GM19043 (cell line): ENCODE measurements at regions not wholly inside any gene's neighbourhood (a gene's known extent, or its start where the extent isn't known, plus 50 kb on each side); places are given as distances from the start of the nearest gene placed in this dataset.

Source experiments
- ATAC-seq: cut with Tn5 transposase; IDR thresholded peaks from one replicate; pipeline ENCODE4 v1.9.1; 2021; ENCODE audit warnings: low read depth; ENCODE audit not compliant: unreplicated experiment

- no peak for ATAC-seq
Observed at GRCh38 chr4:144300616-144301015, 160.1 kb upstream of the GYPA start.

- ATAC-seq = no peak
Observed at GRCh38 chr4:144302704-144303536, 162.4 kb upstream of the GYPA start.

GRCh38 chr4:144304025-144304424 is 163.5 kb upstream of the GYPA start:
- ATAC-seq = no peak

- no peak for ATAC-seq
Observed at GRCh38 chr4:144310535-144310934, 170.0 kb upstream of the GYPA start.

GRCh38 chr4:144313370-144313769 is 172.9 kb upstream of the GYPA start:
- ATAC-seq = no peak

GRCh38 chr4:144316869-144317268 is 176.4 kb upstream of the GYPA start:
- ATAC-seq = peak; percentile 52

- no peak for ATAC-seq
Observed at GRCh38 chr4:144318797-144319196, 178.3 kb upstream of the GYPA start.

GRCh38 chr4:144336633-144337032 is 196.1 kb upstream of the GYPA start:
- no peak for ATAC-seq

- no peak for ATAC-seq
Observed at GRCh38 chr4:144338148-144338547, 197.6 kb upstream of the GYPA start.

- ATAC-seq = no peak
Observed at GRCh38 chr4:144338834-144339233, 198.3 kb upstream of the GYPA start.

- ATAC-seq = no peak
Observed at GRCh38 chr4:144340931-144341330, 200.4 kb upstream of the GYPA start.

- no peak for ATAC-seq
Observed at GRCh38 chr4:144342949-144343760, 202.6 kb upstream of the GYPA start.

GRCh38 chr4:144347121-144347520 is 206.6 kb upstream of the GYPA start:
- ATAC-seq = no peak

- ATAC-seq = no peak
Observed at GRCh38 chr4:144350706-144351105, 210.2 kb upstream of the GYPA start.

GRCh38 chr4:144351306-144351705 is 210.8 kb upstream of the GYPA start:
- ATAC-seq = no peak

GRCh38 chr4:144353292-144353691 is 212.8 kb upstream of the GYPA start:
- ATAC-seq = no peak

GRCh38 chr4:144355811-144356757 is 215.6 kb upstream of the GYPA start:
- peak; percentile 90 for ATAC-seq

GRCh38 chr4:144356941-144357381 is 216.4 kb upstream of the GYPA start:
- no peak for ATAC-seq

- no peak for ATAC-seq
Observed at GRCh38 chr4:144357975-144358374, 217.5 kb upstream of the GYPA start.

GRCh38 chr4:144360146-144360793 is 219.8 kb upstream of the GYPA start:
- ATAC-seq = no peak
